ENCODE measurements at regions not wholly inside any gene's neighbourhood (a gene's known extent, or its start where the extent isn't known, plus 50 kb on each side); places are given as distances from the start of the nearest gene placed in this dataset.

- no peaks in the 10 kb centered on the region for H3K9me3 Mint-ChIP-seq (ENCODE audit: unreplicated experiment)
- peaks cover 22% of the 10 kb centered on the region for H3K4me1 Mint-ChIP-seq (ENCODE audit: unreplicated experiment)
- no peaks in the 10 kb centered on the region for H3K27me3 Mint-ChIP-seq (ENCODE audit: unreplicated experiment)
- no peak for TF ChIP-seq CTCF (IDR thresholded peaks at IDR 0.05)
- H3K4me3 Mint-ChIP-seq (ENCODE audit: unreplicated experiment) = no peak overlapping the region
- no peak for DNase-seq (ENCODE audit: extremely low spot score, unreplicated experiment)
- no peaks in the 10 kb centered on the region for H3K36me3 Mint-ChIP-seq (ENCODE audit: unreplicated experiment)
- H3K27ac Mint-ChIP-seq (ENCODE audit: unreplicated experiment) = no peak overlapping the region
These were observed 52.7 kb upstream of the NPAS2 start for GRCh38 chr2:100767224-100767653.

- Mint-ChIP-seq H3K4me1 (ENCODE audit: unreplicated experiment) (peaks cover 22% of the 10 kb centered on the region), H3K27me3 (ENCODE audit: unreplicated experiment) (no peaks in the 10 kb centered on the region), H3K9me3 (ENCODE audit: unreplicated experiment) (no peaks in the 10 kb centered on the region), H3K4me3 (ENCODE audit: unreplicated experiment) (no peak overlapping the region), H3K27ac (ENCODE audit: unreplicated experiment) (no peak overlapping the region), H3K36me3 (ENCODE audit: unreplicated experiment) (no peaks in the 10 kb centered on the region)
- no peak for DNase-seq (ENCODE audit: extremely low spot score, unreplicated experiment)
- TF ChIP-seq CTCF (IDR thresholded peaks at IDR 0.05) = no peak
These were observed 51.8 kb upstream of the NPAS2 start for GRCh38 chr2:100767810-100768806.

Data from osteocyte (in vitro differentiated cells).